Stimulated activated naive CD8-positive, alpha-beta T cell treated with anti-CD3 and anti-CD28 coated beads, Interleukin-15, Interleukin-2, amounts not matched to agents 100 U/mL and 50 U/mL, for 24 hours (primary cell): ENCODE measurements at regions not wholly inside any gene's neighbourhood (a gene's known extent, or its start where the extent isn't known, plus 50 kb on each side); places are given as distances from the start of the nearest gene placed in this dataset.
"Not testable (repeated sequence)": the region's sequence is repeated elsewhere in the genome, so short reads cannot be mapped to it uniquely, and the experiment has no call there.

Source experiments
- ATAC-seq: fragments of 150-1000 bp; cut with Tn5 transposase; one replicate; pipeline ENCODE4 v1.10.0; 2021
- DNase-seq: peaks from one replicate; pipeline ENCODE4 v3.0.0; 2021

DNA sequence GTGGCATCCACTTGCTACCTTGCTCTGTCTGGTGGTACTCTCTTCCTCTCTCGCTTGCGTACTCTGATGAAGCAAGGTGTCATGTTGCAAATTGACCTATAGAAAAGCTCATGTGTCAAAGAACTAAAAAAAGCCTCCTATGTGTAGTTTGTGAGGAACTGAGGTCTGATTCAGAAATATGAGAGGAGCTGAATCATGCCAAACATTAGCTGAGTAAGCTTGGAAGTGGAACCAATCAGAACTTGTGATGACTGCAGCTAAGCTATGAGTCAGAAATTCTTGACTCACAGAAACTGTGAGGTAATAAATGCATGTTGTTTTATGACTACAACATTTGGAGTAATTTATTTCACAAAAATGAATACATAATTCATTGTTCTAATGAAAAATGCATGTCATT lies 2138.8 kb downstream of the PCDH7 start:
- no peak for ATAC-seq
- no peak for DNase-seq

DNA sequence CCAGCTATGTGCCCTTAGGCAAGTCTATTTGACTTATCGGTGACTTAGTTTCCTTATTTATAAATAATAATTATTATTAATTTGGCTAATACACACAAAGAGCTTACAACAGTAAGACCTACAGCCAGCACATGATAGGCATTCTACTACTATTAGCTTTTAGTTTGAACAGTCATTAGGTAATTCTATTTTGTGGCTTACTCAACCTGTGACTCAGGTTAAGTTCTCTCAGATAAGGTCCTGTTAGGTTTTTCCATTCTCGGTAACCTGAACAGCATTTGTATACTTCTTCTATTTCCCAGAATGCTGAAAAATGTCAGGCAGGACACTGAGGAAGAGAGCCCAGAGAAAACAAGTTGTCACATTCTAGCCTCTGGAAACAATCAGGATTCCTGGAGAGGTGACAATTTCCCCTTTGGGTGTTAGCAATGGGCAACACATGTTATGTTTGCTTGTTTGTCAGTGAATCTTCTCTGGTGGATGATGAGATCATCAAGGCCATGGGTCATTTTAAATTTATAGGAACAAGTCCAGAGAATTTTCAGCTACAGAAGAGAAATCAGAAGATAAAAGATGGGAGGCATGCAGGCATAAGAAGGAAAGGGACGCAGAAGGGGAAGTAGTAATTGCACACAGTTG lies 2144.7 kb downstream of the PCDH7 start:
- DNase-seq, result no peak
- no peak for ATAC-seq

DNA sequence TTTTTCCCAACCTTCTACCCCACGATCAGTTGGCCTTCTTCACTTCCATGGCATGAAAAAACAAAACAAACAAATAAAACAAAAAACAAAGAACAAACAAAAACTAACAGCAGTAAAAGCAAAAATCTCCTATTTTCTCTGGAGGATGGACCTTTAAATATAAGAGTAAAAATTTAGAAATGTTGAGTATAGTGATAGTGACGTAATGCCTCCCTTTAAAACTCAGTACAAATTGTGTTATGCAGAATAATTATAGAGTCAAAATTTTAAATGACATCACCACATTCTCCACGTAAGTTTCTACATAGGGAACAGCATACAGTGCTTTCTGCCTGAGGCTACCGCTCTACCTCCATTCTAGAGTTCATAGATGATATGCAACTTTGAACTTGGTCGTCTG lies 2156.4 kb downstream of the PCDH7 start:
- ATAC-seq (no peak), DNase-seq (no peak)

DNA sequence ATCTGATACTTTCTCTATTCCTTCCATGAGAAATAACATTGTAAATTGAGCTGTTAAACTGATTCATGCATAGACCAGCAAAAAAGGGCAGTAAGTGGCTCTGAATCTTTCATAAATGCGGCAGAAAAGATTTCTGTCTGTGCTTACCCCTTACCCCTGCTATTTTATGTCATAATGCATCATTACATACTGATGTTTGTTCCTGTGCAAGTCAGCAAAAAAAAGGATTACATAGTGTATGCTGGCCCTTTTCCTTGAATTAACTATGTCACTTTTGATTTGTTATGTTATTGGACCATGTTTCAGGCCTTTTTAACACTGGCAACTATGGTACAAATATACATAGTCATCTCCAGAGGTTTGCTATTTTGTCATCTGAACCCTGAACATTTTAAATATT lies 2159.7 kb downstream of the PCDH7 start:
- ATAC-seq (no peak), DNase-seq (no peak)

DNA sequence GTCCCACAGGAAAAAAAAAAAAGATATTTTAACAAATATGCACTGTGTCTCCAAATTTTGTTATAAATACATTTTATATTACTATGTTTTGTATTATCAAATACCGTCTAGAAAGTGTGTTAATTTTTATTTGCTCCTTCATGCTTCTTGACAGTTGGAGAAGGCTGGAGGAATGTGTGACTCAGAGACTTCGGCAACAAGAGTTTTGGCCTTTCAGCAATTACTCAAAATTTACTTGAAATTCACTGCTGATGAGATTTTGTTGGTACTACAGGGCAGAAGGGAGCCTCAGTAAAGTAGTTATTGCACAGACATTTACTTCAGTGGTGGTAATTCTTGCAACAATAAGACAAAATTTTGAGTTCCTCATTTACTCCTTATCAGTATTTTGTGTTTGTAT lies 2164.0 kb downstream of the PCDH7 start:
- ATAC-seq, result no peak
- no peak for DNase-seq

DNA sequence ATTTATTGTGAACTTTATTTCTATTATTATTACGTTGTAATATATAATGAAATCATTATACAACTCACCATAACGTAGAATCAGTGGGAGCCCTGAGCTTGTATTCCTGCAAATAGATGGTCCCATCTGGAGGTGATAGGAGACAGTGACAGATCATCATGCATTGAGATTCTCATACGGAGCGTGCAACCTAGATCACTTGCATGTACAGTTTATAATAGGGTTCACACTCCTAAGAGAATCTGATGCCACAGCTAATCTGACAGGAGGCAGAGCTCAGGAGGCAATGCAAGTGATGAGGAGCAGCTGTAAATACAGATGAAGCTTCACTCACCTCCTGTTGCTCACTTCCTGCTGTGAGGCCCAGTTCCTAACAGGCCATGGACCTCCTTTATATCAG lies 2170.2 kb downstream of the PCDH7 start:
- no peak for DNase-seq
- ATAC-seq, result no peak

DNA sequence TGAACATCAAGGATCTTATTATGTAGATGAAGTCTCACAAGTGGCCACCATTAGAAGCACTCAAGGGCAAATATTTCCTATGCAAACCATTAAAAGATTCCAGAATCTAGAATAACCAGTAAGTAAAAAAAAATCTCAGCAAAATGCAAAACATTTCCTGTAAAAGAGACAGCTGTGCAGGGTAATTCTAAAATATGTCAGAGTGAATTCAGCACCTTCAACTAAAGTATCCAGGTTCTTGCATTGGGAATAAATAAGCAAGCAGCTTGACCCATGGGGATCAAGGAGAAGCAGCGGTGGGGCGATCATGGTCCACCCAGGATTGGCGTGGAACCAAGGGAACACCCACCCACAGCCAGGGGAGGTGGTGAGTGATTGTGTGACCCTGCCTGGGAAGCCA lies 2188.9 kb downstream of the PCDH7 start:
- ATAC-seq, result no peak
- no peak for DNase-seq

DNA sequence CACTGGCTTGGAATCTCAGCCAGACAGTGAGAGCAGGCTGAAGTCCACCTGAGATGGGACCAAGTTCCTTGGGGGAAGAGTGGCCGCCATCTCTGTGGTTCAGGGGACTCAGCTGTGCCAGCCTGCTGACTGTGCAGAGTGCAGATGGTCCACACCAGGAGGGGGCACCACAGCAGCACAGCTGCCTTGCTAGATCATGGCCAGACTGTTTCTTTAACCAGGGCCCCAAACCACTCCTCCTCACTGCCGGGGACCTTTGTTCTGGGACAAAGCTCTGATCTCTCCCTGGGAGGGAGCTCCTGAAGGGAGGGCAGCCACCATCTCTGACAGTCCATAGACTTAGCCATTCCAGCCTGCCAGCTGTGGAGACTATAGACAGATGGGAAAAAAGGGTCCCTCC lies 2189.6 kb downstream of the PCDH7 start:
- ATAC-seq, result no peak
- DNase-seq, result no peak

DNA sequence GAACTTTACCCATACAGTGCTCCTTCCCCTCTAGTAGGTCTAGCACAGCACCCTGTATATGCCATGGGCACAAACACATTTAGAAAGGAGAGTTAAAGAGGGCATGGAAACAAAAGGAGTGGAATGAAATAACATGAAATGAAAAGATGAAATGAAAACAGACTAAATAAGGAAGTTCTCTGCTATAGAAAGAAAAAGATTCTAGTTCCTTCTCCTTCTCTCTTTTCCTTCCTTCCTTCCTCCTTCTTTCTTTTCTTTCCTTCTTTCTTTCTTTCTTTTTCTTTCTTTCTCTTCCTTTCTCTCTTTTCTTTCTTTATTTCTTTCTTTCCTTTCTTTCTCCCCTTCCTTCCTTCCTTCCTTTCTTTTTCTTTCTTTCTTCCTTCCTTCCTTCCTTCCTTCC lies 2197.4 kb downstream of the PCDH7 start:
- ATAC-seq (no peak), DNase-seq (no peak)

DNA sequence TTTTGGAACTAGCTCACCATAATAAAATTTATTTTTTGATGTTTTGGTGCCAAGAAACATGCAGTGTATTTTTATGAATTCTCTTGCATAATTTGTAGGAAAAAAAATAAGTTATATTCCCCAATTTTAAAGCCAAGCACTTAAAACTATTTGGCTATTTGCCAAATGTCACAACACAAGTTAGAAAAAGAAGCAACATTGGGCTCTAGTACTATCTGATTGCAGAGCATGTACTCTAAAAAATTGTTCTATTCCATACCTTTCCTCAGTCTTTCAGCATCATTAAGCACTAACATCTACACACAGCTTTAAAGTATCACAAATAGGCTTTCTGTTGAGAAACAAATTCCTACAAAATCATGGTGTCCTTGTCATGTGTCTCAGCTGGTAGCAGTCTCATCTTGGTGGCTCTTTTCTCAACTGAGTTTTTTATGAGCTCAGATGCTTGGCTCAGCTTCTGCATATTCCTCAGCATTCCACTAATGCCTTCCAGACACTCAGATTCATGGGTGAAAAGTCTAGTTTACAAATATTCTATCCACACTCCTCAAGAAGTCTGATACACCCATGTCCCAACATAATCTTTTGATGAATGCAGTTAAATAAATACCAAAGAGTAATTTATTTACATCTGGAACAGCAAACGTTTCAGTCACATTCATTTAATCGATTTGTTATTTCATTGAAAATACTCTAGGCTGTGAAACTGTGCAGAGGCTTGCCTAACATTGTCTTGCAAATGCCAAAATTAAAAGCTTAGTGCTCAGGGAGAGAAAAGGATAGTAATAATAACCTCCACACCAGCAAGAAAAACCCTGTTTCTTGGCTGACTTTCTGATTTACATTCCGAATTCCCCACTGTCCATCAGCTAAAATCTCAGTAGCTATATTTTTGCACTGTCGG lies 2209.9 kb downstream of the PCDH7 start:
- ATAC-seq (no peak), DNase-seq (no peak)

DNA sequence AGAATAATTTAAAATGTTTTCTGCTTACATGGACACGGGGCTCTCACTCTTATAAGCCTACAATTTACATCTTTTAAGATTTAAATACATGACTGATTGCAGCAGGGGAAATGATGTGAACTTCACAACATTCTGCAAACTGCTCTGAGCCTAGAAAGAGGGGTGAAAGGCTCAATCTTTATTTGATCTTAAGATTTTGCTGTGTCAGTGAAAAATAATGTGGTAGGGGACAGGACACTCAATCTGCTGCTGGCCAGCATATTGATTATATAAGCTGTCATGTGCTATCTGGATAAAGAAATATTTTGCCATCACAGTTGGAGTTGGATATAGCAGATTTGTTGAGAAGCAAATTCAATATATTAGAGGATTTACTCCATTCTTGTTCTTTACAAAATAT lies 2210.5 kb downstream of the PCDH7 start:
- ATAC-seq, result no peak

DNA sequence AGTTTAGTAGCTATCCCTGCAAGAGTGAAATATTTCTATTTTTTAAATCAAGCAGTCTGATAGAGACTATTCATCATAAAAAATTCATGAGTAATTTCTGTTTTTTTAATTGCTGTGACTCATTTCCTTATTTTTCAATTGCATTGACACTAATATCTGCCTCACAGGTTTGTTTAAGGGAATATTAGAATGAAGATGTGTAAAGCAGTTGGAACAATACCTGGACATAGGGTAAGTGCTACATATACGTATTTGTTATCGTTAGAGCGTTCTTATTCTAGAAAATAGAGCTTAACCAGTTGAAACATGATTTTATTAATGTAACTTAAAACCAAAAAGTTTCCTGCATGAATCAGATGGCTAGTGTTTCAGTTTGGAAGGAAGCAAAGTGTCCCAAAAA lies 2211.3 kb downstream of the PCDH7 start:
- no peak for ATAC-seq
- DNase-seq, result no peak

More for the DNA sequence above, 2210.5 kb downstream of the PCDH7 start:
- no peak for DNase-seq

DNA sequence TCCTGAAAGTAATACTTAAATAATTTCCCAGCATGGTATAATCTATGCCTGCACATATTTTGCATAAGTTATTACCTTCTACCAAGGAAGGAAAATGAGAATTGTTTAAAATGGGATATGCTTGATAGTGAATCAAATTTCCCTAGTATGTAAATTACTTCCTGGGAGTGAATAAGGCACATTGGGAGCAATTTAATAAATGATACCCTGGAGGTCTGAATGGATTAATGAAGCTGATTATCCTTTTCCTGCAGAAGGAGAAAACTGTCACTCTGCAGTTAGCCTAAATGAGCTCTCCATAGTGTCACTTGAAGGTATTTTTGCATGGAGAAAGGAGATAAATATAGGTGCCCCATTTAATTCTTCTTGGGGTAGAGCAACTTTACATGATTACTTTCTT lies 2212.0 kb downstream of the PCDH7 start:
- DNase-seq, result no peak
- ATAC-seq, result no peak

DNA sequence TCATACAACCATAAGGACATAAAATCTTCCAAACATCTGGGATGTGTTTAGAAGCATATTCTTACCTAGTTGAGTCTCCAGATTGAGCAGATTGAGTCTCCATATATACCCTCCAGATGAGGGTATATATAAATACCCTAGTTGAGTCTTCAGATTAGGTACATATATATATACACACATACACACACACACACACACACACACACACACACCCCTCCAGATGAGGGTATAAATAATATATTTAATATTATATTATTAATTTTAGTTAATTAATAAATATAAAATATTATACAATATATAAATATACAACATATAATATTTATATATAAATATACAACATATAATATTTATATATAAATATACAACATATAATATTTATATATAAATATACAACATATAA lies 2219.1 kb downstream of the PCDH7 start:
- ATAC-seq, DNase-seq: not testable (repeated sequence)

DNA sequence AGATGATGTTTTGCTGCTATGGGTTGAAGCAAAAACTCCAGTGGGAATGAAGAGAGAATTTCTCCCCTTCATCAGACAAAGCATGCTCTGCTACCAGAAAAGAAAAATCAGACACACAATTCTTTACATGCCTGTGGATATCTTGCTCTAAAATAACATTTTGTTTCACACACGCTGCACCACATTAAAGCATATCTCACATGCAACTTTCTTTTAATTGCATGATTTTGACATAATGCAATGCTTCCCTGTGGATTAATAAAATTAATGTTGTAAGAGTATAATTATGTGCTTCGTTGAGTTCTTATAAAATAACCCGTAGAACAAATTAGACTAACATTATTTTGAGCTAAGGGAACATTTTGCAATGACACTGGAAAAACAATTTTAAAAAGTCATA lies 2230.7 kb downstream of the PCDH7 start:
- ATAC-seq (no peak), DNase-seq (no peak)

DNA sequence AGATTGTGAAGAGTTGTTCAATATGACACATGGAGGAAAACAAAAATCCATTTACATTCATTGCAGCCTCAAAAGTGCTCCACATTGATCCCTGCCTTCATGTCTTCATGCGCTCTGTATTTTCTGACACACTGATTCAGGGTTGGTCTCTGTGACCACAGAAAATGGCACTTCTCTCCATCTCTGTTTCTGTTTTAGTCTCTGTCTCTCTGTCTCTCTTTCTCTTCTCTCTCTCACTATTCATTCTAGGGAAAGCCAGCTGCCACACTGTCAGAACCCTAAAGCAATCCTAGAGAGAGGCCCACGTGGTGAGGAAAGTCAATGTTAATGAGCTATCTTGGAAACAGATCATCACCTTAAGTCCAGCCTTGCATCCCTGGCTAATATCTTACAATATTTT lies 2238.4 kb downstream of the PCDH7 start:
- no peak for ATAC-seq
- no peak for DNase-seq

DNA sequence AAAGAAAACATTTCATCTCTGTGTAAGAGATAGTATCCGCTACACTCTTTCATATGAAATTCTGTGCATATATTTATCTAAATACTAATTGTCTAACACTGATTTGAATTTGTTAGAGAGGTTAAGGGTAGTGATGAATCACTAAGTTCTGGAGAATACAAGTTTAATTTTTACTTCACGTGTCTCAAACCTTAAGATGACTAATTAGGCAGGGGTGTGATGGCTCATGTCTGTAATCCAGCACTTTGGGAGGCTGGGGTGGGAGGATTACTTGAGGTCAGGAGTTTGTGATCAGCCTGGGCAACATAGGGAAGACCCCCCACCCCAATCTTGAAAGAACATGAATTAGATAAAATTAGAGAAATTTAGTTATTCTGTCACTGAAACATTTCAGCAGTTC lies 2241.9 kb downstream of the PCDH7 start:
- ATAC-seq (no peak), DNase-seq (no peak)

DNA sequence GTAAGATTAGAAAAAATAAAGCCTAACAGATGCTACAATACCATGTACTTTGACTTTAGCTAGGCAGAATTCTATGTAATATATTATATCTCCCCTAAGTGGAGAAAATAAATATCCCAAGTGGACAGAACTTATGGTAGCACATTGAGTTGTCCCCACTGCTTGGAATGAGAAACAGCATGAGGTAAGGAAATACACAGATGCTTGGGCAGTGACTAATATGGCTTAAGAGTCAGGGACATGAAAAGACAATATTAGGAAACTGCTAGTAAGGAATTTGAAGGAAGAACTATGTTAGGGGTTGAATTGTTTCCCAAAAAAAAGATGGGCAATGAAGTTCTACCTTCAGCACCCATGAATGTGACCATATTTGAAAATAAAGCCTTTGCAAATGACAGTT lies 2265.1 kb downstream of the PCDH7 start:
- ATAC-seq (no peak), DNase-seq (no peak)

DNA sequence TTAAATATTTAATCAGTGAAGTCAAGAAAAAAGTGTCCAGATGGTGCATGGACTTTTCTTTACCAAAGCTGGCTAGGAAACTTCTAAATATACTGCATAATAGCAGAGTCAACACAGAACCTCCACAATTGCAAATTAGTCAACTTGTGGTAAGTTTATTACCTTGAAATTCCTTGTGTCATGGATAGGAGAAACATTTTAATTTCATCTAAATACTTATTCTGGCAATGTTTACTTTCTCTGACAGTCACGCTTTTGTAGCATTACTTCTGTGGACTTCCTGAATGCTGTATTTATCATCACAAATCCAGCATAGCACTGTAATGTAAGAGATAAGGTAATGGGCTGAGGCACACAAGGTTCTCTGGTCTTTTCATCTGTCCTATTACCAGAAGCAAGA lies 2266.1 kb downstream of the PCDH7 start:
- DNase-seq (no peak), ATAC-seq (no peak)

DNA sequence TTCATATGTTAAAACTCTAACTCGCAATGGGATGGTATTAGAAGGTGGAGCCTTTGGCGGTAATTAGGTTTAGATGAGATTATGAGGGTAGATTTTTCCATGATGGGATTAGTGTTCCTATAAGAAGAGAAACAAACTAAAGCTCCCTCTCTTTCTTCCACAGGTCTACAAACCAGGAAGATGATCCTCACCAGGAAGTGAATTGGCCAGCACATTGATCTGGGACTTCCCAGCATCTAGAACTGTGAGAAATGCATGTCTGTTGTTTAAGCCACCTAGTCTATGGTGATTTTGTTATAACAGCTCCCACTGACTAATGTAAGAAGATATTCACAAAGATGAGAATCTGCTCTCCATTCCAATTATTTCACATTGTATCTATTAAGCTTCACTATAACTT lies 2266.9 kb downstream of the PCDH7 start:
- ATAC-seq, result no peak
- no peak for DNase-seq

DNA sequence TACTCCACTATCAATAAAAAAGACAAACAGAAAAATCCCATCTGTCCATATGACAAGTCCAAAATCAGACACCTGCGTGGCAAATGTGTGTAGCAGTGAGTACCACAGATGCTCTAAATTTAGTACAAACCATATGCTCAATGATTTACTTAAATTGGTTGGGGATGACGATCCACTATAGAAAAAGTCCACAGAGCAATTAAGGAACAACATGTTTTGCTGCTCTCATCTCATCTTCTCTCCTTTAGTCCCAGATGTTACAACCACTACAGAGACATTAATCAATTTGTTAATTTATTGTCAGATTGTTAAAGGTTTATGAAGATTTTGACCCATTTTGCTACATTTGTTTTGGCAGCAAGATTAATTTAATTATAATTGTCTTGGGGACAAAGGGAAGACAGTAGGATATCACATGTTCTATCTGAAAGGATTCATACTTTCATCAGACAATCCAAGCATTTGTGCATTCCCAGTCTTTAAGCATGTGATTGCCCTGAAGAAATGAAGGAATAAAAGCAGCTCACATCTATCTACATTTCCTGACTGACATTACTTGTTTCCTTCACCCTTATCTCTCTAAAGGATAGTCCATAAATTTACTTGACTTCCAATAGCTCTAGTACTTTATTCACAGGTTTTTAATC lies 2268.1 kb downstream of the PCDH7 start:
- ATAC-seq, result no peak
- no peak for DNase-seq

DNA sequence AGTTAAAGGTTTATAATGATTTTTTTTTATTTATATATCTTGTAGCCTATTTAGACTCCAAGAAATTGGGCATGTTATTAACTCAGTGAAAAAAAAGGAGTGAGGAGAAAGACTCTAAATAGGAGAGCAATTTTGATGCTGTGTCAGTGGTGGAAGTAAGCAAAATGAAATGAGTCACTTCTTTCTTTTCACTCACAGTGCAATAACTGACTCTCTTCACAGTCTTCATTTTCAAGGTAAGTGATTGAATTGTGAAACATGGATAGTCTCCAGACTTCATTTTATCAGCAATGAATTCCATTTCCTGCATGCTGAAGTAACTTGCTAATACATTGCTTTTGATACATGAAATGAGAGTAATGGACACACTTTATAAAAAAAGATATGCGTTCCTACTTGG lies 2271.5 kb downstream of the PCDH7 start:
- DNase-seq (no peak), ATAC-seq (no peak)
